GM23338 (cell line): ENCODE measurements at regions not wholly inside any gene's neighbourhood (a gene's known extent, or its start where the extent isn't known, plus 50 kb on each side); places are given as distances from the start of the nearest gene placed in this dataset.
A peak's percentile ranks its signal among the peaks of the same experiment; 100 is the strongest.

Source experiments
- ATAC-seq: fragments of 200-7000 bp; cut with Tn5 transposase; 3 replicates; pipeline ENCODE4 v1.9.1; 2020
- DNase-seq: peaks from one replicate; pipeline ENCODE4 v3.0.0-alpha.2; 2015; ENCODE audit warnings: low spot score
- H2AFZ ChIP-seq: fragments of 200-600 bp; sonication (generic); 2 replicates; pipeline ENCODE4 v1.8.0; 2016; ENCODE audit warnings: antibody characterized with exemption, mild to moderate bottlenecking, moderate library complexity
- H3F3A ChIP-seq: fragments of 200-600 bp; sonication (generic); replicated peaks from 2 replicates; pipeline ENCODE4 v1.8.0; 2017; ENCODE audit warnings: antibody characterized with exemption, mixed run types, low read depth
- H3K27ac ChIP-seq: fragments of 200-600 bp; sonication (generic); 2 replicates; pipeline ENCODE4 v1.6.1; 2016; ENCODE audit warnings: low read depth
- H3K27me3 ChIP-seq: fragments of 200-600 bp; sonication (generic); 2 replicates; pipeline ENCODE4 v1.8.0; 2016; ENCODE audit warnings: mild to moderate bottlenecking, mixed run types, moderate library complexity; ENCODE audit not compliant: insufficient read depth
- H3K36me3 ChIP-seq: fragments of 200-600 bp; sonication (generic); 2 replicates; pipeline ENCODE4 v1.8.0; 2016; ENCODE audit warnings: mild to moderate bottlenecking; ENCODE audit not compliant: insufficient read depth
- H3K4me1 ChIP-seq: fragments of 200-600 bp; sonication (generic); 2 replicates; pipeline ENCODE4 v1.8.0; 2016; ENCODE audit warnings: mild to moderate bottlenecking, moderate library complexity; ENCODE audit not compliant: insufficient read depth
- H3K4me2 ChIP-seq: fragments of 200-600 bp; sonication (generic); 2 replicates; pipeline ENCODE4 v1.7.1; 2017; ENCODE audit warnings: mixed run types
- H3K4me3 ChIP-seq: fragments of 200-600 bp; sonication (generic); 2 replicates; pipeline ENCODE4 v1.6.1; 2016; ENCODE audit warnings: mixed run types
- H3K79me2 ChIP-seq: fragments of 200-600 bp; sonication (generic); replicated peaks from 2 replicates; pipeline ENCODE4 v1.8.0; 2017; ENCODE audit warnings: mild to moderate bottlenecking; ENCODE audit not compliant: insufficient read depth
- H3K9me2 ChIP-seq: fragments of 200-600 bp; sonication (generic); 2 replicates; pipeline ENCODE4 v1.8.0; 2017; ENCODE audit not compliant: insufficient read depth
- H4K20me1 ChIP-seq: fragments of 200-600 bp; sonication (generic); replicated peaks from 2 replicates; pipeline ENCODE4 v1.8.0; 2017; ENCODE audit warnings: mild to moderate bottlenecking; ENCODE audit not compliant: insufficient read depth
- H3K27ac Mint-ChIP-seq: 2 replicates; pipeline ENCODE4 v1.8.0; 2020; ENCODE audit warnings: inconsistent platforms, mild to moderate bottlenecking, moderate library complexity, mixed read lengths
- H3K27me3 Mint-ChIP-seq: 3 replicates; pipeline ENCODE4 v1.8.0; 2022; ENCODE audit warnings: low read depth, mild to moderate bottlenecking, moderate library complexity, mixed read lengths, inconsistent platforms; ENCODE audit not compliant: insufficient read depth, poor library complexity
- H3K36me3 Mint-ChIP-seq: 3 replicates; pipeline ENCODE4 v1.8.0; 2021; ENCODE audit warnings: low read depth, mild to moderate bottlenecking, inconsistent platforms, moderate library complexity, mixed read lengths
- H3K4me1 Mint-ChIP-seq: 3 replicates; pipeline ENCODE4 v1.8.0; 2020; ENCODE audit warnings: mild to moderate bottlenecking, inconsistent platforms, mixed read lengths
- H3K4me3 Mint-ChIP-seq: 3 replicates; pipeline ENCODE4 v1.8.0; 2021; ENCODE audit warnings: moderate library complexity, mild to moderate bottlenecking, inconsistent platforms, mixed read lengths
- H3K9me3 Mint-ChIP-seq: 3 replicates; pipeline ENCODE4 v1.8.0; 2020; ENCODE audit warnings: moderate library complexity, mild to moderate bottlenecking, inconsistent platforms, mixed read lengths
- CREB1 ChIP-seq: fragments of 250-450 bp; sonication (Bioruptor Pico); IDR thresholded peaks from 2 replicates; pipeline ENCODE4 v1.5.0; 2020; ENCODE audit warnings: low read depth, mild to moderate bottlenecking, moderate library complexity
- EZH2 ChIP-seq: fragments of 200-600 bp; sonication (generic); IDR thresholded peaks from one replicate; pipeline ENCODE4 v1.8.0; 2017; ENCODE audit warnings: antibody characterized with exemption, mild to moderate bottlenecking, low read depth; ENCODE audit not compliant: unreplicated experiment
- EZH2phosphoT487 ChIP-seq: fragments of 200-600 bp; sonication (generic); IDR thresholded peaks from one replicate; pipeline ENCODE4 v1.8.1; 2018; ENCODE audit warnings: antibody characterized with exemption; ENCODE audit not compliant: unreplicated experiment
- JUNB ChIP-seq: IDR thresholded peaks from one replicate; pipeline ENCODE4 v1.6.1; 2016; ENCODE audit warnings: antibody characterized with exemption; ENCODE audit not compliant: unreplicated experiment
- NANOG ChIP-seq: IDR thresholded peaks from 2 replicates; pipeline ENCODE4 v1.6.1; 2016; ENCODE audit warnings: antibody characterized with exemption, borderline replicate concordance
- POLR2AphosphoS5 ChIP-seq: IDR thresholded peaks from 2 replicates; pipeline ENCODE4 v1.6.1; 2016; ENCODE audit warnings: antibody characterized with exemption, low read depth
- STAT1 ChIP-seq: IDR thresholded peaks from one replicate; pipeline ENCODE4 v1.6.1; 2016; ENCODE audit warnings: antibody characterized with exemption; ENCODE audit not compliant: unreplicated experiment
- ZNF114 ChIP-seq: fragments of 250-450 bp; sonication (Bioruptor Pico); IDR thresholded peaks from 2 replicates; pipeline ENCODE4 v1.5.0; 2020; ENCODE audit warnings: mild to moderate bottlenecking, moderate library complexity
- TF ChIP-seq, protein P1 (sequence below): IDR thresholded peaks from one replicate; pipeline ENCODE4 v1.6.1; 2018; ENCODE audit warnings: antibody characterized with exemption; ENCODE audit not compliant: unreplicated experiment
- TF ChIP-seq, protein P2 (sequence below), 2 experiments: fragments of 200-600 bp in 1 of 2; sonication (generic) in 1 of 2; conservative IDR thresholded peaks; 2 replicates each; pipeline versions ENCODE4 v1.5.1 to v1.6.1; 2016 to 2017; ENCODE audit warnings: antibody characterized with exemption in 2 of 2, low read depth in 2 of 2, mild to moderate bottlenecking in 2 of 2, moderate library complexity in 1 of 2
- TF ChIP-seq, protein P3 (sequence below): IDR thresholded peaks from 2 replicates; pipeline ENCODE4 v1.6.1; 2016; ENCODE audit warnings: antibody characterized with exemption

DNA sequence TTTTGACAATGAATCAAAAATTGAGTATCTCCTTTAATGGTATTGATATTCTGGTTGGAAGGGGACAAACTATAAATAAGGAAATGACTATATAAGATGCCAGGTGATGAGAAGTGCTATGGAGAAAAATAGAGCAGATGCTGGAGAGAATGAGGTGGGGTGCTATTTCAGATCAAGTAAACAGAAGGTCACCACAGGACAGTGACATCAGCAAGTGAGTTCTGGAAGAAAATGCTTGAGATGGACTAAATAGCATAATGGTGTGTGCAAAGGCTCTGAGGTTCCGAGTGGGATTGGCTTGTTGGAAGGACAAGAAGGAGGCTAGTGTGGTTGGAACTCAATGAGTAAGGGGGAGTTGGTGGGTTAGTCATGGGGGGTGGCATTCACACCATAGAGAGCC, 157.5 kb upstream of the SGCD start (continued):
- TF ChIP-seq POLR2AphosphoS5 (no peak), EZH2phosphoT487 (no peak), EZH2 (no peak), CREB1 (CRISPR knock-in tag) (no peak)

DNA sequence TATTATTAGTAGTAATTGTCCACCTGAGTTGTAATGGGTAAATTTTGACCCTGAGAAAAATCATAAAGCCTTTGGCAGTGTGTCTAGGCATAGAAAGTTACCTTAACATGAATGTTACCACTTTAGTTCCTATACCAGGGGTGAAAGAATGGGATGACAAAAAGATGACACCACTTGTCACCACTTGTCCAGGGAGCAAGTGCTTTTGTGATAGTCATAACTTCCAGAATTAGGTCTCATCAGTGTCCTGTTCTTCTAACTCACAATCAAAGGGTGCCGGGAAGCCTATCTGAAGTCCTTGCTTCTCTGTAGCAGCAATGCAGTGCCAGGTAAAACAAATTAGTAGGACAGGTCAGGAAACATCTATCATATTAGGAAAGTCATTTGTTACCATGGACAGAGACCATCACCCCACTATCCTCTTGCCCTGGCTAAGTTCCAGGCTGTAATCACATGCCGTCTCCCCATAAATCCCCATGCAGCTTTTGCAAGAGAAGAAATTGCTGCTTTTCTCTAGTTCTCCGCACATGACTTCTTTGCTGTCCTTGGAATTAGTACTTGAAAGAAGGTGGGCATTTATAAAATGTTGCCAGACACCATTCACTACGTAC, 156.5 kb upstream of the SGCD start:
- no peaks in the 10 kb centered on the region for H3K9me3 Mint-ChIP-seq
- Histone ChIP-seq H3K4me3 (no peak overlapping the region), H3K9me2 (no peaks in the 10 kb centered on the region), H3K4me1 (no peaks in the 10 kb centered on the region), H3F3A (no peaks in the 10 kb centered on the region), H4K20me1 (no peaks in the 10 kb centered on the region), H3K27ac (no peak overlapping the region), H3K36me3 (no peaks in the 10 kb centered on the region), H3K79me2 (no peaks in the 10 kb centered on the region), H2AFZ (no peak overlapping the region), H3K27me3 (no peaks in the 10 kb centered on the region), H3K4me2 (no peak overlapping the region)
- no peak for TF ChIP-seq ZNF114 (CRISPR knock-in tag)
- TF ChIP-seq, protein P1, sequence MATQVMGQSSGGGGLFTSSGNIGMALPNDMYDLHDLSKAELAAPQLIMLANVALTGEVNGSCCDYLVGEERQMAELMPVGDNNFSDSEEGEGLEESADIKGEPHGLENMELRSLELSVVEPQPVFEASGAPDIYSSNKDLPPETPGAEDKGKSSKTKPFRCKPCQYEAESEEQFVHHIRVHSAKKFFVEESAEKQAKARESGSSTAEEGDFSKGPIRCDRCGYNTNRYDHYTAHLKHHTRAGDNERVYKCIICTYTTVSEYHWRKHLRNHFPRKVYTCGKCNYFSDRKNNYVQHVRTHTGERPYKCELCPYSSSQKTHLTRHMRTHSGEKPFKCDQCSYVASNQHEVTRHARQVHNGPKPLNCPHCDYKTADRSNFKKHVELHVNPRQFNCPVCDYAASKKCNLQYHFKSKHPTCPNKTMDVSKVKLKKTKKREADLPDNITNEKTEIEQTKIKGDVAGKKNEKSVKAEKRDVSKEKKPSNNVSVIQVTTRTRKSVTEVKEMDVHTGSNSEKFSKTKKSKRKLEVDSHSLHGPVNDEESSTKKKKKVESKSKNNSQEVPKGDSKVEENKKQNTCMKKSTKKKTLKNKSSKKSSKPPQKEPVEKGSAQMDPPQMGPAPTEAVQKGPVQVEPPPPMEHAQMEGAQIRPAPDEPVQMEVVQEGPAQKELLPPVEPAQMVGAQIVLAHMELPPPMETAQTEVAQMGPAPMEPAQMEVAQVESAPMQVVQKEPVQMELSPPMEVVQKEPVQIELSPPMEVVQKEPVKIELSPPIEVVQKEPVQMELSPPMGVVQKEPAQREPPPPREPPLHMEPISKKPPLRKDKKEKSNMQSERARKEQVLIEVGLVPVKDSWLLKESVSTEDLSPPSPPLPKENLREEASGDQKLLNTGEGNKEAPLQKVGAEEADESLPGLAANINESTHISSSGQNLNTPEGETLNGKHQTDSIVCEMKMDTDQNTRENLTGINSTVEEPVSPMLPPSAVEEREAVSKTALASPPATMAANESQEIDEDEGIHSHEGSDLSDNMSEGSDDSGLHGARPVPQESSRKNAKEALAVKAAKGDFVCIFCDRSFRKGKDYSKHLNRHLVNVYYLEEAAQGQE: peak; percentile 54
- no peak for DNase-seq
- no peak for ATAC-seq
- H3K27me3 Mint-ChIP-seq: no peaks in the 10 kb centered on the region
- H3K36me3 Mint-ChIP-seq: no peaks in the 10 kb centered on the region
- H3K4me1 Mint-ChIP-seq: no peaks in the 10 kb centered on the region
- H3K4me3 Mint-ChIP-seq: no peak overlapping the region
- H3K27ac Mint-ChIP-seq: no peak overlapping the region

DNA sequence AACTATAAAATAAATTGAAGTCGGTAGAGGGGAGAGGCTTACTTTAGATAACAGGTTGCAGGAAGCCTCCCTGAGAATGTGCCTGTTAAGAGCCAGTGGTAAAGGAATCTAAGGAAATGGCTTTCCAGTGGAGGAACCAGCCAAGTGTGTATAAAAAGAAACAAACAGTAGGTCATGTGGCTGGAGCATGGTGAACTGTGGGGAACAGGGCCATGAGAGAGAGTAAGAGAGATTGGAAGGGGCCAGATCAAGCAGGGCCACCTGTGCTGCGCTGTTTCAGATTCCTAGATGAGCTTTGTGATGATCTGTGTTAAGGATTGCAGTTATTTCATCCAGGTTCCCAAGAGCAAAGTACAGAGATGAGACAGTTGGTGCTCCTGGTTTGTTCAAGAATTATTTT, 152.7 kb upstream of the SGCD start:
- Histone ChIP-seq H3K4me1 (no peaks in the 10 kb centered on the region), H4K20me1 (no peaks in the 10 kb centered on the region), H3K4me3 (no peak overlapping the region), H3F3A (no peaks in the 10 kb centered on the region), H3K36me3 (no peaks in the 10 kb centered on the region), H3K9me2 (no peaks in the 10 kb centered on the region), H3K79me2 (no peaks in the 10 kb centered on the region), H3K4me2 (no peak overlapping the region), H3K27ac (no peak overlapping the region), H2AFZ (peak overlapping the region; percentile 64; the same call in 1 of the 2 replicates), H3K27me3 (no peaks in the 10 kb centered on the region)
- Mint-ChIP-seq H3K36me3 (no peaks in the 10 kb centered on the region), H3K9me3 (no peaks in the 10 kb centered on the region), H3K27ac (no peak overlapping the region), H3K27me3 (peaks cover 1% of the 10 kb centered on the region), H3K4me3 (no peak overlapping the region), H3K4me1 (no peaks in the 10 kb centered on the region)
- TF ChIP-seq NANOG (no peak), EZH2 (no peak), STAT1 (no peak), EZH2phosphoT487 (no peak), ZNF114 (CRISPR knock-in tag) (no peak), CREB1 (CRISPR knock-in tag) (no peak), POLR2AphosphoS5 (no peak), JUNB (no peak)
- TF ChIP-seq, protein P1: no peak
- TF ChIP-seq, protein P2, sequence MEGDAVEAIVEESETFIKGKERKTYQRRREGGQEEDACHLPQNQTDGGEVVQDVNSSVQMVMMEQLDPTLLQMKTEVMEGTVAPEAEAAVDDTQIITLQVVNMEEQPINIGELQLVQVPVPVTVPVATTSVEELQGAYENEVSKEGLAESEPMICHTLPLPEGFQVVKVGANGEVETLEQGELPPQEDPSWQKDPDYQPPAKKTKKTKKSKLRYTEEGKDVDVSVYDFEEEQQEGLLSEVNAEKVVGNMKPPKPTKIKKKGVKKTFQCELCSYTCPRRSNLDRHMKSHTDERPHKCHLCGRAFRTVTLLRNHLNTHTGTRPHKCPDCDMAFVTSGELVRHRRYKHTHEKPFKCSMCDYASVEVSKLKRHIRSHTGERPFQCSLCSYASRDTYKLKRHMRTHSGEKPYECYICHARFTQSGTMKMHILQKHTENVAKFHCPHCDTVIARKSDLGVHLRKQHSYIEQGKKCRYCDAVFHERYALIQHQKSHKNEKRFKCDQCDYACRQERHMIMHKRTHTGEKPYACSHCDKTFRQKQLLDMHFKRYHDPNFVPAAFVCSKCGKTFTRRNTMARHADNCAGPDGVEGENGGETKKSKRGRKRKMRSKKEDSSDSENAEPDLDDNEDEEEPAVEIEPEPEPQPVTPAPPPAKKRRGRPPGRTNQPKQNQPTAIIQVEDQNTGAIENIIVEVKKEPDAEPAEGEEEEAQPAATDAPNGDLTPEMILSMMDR (conservative IDR thresholded peaks at IDR 0.05; ENCODE audit: low read depth in 2 of 2): no peak
- TF ChIP-seq, protein P3, sequence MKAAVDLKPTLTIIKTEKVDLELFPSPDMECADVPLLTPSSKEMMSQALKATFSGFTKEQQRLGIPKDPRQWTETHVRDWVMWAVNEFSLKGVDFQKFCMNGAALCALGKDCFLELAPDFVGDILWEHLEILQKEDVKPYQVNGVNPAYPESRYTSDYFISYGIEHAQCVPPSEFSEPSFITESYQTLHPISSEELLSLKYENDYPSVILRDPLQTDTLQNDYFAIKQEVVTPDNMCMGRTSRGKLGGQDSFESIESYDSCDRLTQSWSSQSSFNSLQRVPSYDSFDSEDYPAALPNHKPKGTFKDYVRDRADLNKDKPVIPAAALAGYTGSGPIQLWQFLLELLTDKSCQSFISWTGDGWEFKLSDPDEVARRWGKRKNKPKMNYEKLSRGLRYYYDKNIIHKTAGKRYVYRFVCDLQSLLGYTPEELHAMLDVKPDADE: no peak
- DNase-seq: no peak
- no peak for ATAC-seq
